ENCODE measurements at regions not wholly inside any gene's neighbourhood (a gene's known extent, or its start where the extent isn't known, plus 50 kb on each side); places are given as distances from the start of the nearest gene placed in this dataset.

DNA sequence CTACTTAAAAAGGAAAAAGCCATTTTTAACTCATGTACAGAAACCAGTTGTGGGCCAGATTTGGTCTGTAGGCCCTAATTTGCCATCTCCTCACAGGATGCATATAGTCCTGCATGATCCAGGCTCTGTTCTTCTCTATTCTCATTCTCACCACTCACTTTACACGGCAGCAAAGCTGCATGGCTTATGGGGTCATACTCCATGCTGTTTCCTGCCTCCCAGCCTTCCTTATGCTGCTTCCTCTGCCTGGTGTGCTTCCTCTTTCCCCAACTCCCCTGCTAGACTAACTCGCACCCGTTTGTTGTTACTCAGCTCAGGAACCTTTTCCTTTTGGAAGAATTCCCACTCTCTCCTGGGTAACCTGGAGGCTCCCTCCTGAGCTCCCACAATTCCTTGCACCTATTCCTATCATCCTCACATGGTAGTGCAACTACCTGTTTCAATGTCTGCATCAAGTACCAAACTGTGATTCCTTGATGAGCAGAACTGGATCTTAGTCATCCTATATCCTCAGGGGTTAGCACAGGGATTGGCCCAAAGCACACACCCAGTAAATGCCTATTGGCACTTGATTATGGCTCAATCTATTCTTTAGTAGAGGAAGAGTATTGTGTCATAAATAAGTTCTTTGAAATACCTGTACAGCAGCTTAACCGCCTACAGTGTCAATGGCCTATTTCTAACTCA, 172.1 kb upstream of the MITF start:
- DNase-seq, result no peak

DNA sequence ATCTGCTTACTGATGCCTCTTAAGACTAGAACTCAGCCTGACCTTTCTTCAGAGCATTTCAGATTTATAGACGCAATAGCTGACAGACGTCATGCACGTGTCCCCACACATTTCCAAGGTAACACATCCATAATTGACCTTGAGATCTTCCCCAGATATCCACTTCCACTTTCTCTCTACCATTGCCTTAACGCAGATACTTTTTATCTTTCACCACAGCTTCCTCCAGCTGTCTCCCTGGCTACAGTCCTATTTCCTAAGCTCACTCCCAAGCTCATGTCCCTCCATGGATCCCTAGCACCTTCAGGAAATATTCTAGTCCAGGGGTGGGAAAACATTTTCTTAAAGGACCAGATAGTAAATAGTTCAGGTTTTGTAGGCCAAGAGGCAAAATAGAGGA, 173.0 kb upstream of the MITF start:
- DNase-seq, result no peak

DNA sequence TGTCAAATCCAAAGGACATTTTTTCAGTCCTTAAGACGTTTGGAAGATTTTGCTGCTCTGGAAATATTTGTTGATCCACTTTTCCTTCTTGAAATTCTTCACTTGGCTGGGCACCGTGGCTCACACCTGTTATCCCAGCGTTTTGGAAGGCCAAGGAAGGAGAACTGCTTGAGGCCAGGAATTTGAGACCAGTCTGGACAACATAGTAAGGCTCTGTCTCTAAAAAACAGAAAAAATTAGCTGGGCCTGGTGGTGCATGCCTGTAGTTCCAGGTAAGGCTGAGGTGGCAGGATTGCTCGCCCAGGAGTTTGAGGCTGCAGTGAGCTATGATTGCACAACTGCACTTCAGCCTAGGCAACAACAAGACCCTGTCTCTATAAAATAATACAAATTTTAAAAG, 173.9 kb upstream of the MITF start:
- DNase-seq, result no peak

DNA sequence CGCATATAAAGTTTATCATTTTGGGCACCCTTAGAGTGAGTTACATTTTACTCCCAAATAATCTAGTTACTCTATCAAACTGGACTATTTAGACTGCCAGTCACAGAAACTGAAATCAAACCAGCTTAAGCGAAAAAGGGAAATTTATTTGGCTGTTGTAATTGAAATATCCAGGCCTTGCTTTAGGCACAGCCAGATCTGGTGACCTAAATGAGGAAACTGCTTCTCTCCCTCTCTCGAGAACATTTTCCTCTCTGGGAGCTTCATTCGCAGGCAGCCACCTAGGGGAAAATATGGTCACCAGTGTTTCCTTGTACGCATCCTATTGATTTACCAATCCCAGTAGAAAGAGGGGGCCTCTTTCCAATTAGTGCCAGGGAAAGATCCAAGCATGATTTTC, 175.3 kb upstream of the MITF start:
- DNase-seq, result no peak

DNA sequence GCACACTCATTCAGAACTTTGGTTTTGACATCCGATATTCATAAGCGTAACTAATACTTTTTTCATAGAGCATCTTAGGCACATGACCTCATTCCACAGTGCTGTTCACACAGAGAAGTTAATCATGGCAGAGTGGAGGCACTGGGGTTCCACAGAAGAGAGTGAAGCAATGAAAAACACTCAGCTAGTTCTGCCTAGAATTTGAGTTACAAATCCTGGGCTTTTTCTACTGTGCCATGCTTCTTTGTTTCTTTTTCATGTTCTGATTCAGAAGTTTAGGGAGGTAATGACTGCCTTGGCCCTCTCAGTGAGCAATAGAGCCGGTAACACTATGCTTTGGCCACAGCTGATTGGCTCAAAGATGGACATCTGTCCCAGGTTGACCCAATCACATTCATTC, 176.1 kb upstream of the MITF start:
- DNase-seq, result no peak

DNA sequence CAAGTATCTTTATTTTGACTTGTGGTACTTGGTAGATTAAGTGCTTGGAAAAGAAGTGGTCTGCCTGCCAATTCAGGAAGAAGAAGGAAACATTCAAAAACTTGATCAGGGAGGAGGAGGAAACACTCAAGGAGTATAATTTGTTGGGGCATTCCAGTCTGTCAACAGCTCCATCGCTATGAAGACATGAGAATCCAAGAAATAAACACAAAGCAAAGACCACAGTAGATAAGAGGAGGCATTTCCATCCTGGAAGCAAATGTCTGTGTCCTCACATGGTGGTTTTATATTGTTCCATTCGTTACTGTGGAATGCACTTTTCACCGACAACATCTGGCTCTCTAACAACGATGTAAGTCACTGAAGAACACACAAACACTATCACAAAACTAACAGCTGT, 176.1 kb upstream of the FRMD4B start:
- no peak for DNase-seq

DNA sequence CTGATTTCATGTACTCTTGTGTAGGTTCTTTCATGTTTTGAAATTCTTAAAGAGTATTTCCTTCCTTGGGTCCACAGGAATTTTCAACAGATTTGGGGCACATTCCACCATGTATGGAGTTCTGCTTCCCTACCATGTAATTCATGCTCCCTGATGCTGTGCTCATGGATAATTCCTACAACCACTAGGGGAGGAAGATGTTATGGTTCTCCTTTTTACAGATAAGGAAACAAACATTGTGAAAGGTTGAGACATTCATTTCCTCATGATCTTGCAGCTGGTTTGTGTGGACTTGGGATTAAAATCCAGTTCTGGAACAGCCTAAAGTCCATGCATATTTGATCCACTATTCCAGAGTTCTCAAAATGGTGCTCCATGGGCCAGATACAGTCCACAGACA, 174.9 kb upstream of the FRMD4B start:
- no peak for DNase-seq

DNA sequence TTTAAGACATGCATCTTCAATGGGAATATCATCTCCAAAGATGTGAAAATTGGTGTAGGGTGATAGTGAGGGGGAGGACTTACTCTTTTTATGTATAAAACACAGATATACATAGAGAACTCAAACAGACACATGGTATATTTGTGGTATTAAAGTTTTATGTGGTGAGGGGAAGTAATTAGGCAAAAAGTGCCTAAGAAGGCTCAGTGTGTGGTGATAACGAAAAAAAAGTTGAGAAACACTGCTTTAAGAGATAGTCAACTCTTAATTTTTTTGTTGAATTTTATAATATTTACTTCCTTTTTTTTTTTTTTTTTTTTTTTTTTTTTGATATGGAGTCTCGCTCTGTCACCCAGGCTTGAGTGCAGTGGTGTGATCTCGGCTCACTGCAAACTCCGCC, 174.2 kb upstream of the FRMD4B start:
- no peak for DNase-seq

DNA sequence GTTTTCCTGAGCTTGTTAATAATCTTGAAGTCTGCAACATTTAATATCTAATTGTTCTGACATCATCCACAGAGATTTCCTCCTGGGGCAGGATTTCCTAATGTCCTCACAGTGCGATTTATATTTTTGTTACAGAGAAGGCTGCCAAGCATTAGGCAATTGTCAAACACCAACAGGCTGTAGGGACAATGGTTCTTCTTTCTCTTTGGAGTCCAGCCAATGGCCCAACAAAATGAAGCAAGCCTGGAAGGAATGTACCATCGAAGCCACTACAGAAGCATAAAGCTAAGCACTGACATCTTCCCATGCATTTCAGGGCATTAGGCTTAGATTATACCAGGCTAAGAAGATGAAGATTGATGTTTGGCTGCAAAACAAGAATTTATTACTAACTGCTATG, 173.0 kb upstream of the FRMD4B start:
- no peak for DNase-seq

DNA sequence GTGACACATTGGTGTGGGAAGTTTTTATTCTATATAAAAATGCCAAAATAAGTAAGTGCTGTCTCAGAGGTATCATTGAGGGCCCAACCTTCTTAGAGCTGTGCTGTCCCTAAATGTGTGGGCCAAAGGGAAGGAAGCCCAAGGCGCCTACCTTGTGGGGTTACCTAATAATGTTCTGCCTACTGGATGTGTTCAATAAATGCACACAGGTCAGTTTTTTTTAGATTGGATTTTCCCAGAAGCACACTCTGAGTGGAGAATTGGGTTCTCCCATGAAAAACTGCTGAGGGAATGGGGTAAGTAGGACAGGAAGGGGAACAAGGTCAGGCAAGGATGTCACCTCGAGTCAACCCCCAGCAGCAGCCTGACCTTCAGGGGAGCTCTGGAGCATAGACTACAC, 168.7 kb upstream of the FRMD4B start:
- DNase-seq, result no peak

DNA sequence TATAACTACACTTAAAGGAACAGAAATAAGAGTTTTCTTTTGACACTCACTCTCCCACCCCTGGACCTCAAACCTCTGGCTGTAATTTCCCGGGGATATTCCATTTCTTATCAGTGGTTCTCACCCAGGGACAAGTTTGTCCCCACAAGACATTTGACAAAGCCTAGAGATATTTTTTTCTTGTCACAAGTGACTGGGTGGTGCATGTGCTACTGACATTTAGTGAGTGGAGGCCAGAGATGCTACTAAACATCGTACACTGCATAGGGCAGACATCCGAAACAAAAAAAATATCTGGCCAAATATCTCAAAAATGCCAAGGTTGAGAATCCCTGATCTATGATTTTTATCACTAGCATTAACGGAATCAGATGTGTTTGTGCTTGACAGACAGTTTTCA, 168.0 kb upstream of the FRMD4B start:
- no peak for DNase-seq

DNA sequence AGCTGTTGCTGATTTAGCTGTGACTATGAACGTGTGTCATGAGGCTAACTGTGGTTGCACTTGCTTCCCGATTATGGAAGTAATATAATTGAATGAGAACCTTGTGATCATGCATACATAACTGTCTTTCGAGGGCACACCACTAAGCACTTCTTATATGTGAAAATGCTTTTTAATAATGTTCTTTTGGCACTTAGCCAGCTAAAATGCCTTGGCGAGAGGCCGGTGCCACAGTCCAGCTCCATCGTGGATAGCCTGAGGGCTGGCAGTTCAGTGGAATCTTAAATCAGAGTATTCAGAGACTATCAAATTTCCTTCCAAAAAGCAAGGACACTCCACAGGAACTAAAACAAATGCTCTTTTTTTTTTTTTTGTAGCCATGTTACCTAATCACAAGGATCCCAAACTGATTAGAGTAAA, 161.6 kb upstream of the FRMD4B start:
- no peak for DNase-seq

DNA sequence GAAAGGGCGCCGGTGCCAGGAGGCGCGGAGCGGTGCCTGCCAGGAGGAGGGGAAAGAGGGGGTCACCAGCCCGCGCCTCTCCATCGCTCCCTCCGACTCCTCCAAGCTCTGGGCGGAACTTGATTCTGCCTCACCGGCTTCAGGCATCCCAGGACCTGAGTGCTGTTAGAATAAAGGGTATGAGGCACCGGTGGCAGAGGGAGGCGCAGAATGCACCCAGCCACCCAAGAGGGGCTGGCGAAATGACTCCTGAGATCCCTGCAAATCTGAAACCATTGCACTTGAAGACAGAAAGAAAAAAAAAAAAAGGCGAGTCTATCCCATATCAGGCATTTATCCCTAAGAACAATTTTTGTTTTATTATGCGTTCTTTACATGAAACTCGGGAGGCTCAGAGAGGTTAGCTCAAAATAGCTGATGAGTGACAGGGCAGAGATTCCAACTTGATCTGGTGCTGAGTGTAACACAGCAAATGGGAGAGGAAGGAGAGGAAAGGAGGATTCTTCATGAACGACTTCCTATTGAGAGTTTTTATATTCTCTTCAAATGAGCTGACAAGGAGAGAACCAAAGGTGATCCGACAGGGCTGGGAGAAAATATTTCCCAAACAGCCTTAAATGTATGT, 157.0 kb upstream of the FRMD4B start:
- no peak for DNase-seq

DNA sequence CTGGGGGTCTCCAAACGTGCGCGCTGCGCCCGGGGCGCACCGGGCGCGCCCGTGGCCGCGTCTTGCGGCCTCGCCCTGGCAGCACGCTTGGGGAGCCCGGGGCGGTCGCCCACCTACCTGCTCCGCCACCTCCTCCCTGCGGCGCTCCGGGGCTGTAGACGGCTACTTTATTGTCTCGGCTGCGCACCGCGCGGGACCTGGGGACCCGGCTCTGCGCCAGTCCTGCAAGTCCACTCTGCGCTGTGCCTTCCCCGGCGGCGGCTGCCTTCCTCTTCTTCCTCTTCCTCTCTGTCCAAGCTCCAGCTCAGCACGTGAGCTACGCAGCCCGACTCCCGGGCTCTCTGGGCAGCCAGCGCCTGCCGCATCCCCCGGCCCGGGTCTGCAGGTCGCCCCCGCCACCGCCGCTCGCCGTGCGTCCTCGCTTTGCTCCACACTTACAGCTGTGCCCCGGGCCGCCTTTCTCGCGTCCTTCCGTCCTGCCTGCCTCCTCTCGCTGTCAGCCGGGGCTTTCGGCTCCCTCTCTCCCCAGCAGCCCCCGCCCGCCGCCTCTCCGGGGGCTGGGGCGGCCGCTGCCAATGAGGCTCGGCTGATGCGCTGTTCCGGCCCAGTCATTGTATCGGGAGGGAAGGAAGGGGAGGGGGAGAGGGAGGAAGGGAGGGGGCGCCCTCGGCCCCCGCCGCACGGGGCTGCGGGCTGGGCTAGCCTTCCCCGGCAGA, 156.4 kb upstream of the FRMD4B start:
- DNase-seq, result no peak

DNA sequence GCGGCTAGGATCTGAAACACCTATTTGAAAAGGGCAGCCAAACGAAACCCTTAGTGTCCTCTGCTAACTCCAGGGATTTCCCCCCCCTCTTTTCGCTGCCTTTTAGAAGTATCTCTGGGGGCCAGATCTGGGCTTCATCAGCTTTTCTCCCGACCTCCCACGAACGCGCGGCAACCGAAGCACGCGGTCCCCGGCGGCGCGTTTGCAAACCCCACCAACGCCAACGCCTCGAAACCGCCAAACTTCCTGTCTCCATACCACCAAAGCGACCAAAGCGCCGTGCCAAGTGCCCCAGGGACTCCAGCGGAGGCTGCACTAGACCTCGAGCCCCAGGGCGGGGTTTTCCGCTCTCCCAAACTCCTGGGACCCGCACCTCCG, 155.8 kb upstream of the FRMD4B start:
- no peak for DNase-seq

DNA sequence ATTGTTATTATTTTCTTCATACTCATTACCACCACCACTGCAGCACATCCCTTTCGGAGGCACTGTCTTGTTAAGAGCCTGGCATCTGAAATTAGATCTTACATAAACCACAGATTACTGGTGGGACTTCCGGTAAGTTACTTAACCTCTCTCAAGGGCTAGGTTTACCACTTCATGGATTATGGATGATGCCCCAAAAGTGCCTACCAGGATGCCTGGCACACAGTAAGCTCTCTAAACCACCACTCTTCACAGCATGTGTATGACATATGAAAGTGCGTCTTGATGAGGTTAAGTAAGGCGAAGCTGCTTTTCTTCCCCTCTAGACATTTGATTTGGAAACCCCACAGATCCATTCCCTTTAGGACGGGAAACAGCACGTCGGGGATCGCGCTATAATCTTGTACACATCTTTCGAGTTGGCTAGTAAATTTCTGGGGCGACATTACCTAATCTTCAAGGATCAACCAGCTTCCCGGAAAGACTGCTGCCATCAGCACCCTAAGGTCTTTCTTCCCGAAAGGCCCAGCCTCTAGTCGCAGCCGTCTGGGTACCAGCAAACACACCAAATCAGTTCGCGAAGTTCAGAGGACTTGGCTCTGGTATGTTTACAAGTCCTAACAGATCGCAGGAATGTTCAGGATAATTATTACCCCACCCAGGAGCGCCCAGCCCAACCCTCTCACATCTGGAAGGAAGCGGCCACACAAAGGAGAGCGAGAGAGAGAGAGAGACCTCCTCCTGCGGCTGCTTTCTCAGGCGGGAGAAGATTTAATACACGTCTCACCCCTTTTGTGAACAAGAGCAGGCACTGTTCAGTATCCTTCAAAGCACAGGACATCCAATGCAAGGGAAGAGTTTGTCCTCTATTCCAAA, 155.1 kb upstream of the FRMD4B start:
- no peak for DNase-seq

DNA sequence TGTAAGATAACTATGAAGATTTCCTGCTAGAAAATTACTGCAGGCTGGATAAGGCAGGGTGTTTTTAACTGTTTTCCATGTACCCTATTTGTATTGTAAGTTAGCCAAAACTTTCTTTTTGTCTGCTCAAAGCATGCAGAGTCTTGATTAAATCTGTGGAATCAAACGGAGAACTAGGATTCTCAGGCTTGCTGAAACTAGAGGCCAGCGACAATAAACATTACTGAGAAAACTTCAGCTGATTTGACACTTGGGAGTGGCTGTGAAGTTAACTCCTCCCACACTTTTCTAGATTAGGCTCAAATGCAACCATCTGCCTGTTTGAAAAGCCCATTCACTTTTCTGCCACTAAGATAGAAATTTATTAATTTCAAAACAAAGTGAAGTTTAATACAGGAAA, 153.2 kb upstream of the FRMD4B start:
- no peak for DNase-seq

DNA sequence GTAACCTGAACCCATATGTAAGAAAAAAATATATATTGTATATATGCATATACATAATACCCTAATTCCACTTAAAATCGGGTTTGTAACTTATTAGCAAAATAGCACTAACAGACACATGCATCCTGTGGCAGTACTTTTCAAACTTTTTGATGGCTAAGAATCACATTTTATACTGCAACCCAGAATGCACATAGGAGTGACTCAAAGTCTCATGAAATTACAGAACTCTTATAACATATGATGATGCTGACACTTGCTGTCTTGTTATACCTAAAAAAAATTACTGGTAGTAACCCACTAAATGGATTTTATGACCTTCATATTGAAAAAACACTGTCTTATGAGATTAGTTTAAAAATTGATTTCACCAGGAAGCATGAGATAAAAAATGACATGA, 152.4 kb upstream of the FRMD4B start:
- DNase-seq, result no peak

DNA sequence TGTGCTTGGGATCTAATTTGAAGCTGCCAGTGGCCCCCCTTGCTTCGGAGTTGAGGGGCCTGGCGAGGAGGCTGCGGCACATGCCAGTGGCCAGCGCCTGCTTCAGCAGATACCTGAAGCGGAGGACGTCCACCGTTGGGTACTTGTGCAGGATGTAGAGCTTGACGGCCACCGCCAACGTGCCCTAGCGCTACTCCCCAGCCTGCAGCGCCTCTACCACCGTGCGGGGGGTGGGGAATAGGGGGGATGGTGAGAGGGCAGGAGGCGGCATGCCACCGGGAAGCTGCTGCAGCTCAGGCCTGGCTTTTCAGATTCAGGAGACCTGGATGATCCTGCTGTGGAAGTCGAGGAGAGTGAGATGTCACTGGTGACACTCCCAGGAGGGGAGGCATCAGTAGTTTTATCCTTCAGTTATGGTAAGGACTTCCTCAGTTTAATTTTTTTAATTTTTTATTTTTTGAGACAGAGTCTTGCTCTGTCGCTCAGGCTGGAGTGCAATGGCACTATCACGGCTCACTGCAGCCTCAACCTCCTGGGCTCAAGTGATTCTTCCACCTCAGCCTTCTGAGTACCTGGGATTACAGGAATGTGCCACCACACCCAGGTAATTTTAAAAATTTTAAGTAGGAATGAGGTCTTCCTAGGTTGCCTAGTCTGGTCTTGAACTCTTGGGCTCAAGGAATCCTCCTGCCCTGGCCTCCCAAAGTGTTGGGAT, 150.6 kb upstream of the FRMD4B start:
- no peak for DNase-seq

DNA sequence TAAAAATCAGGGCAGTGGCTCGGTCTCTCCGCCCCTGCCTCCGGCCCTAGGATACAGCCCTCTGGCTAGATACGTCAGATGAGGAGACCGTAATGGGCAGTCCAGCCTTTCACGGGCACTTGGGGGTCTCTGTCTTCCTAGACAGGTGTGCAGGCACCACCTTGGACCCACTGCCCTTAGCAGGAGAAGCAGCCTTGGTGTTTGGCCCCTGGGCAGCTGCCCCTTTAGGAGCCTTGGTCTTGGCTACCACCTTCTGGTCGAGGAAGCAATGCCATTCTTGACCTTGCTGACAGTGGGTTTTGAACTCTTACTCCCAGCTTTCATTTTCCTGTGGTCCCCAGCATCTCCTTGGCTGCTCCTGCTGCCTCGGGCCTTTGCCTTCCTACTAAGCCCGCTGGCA, 149.7 kb upstream of the FRMD4B start:
- no peak for DNase-seq

DNA sequence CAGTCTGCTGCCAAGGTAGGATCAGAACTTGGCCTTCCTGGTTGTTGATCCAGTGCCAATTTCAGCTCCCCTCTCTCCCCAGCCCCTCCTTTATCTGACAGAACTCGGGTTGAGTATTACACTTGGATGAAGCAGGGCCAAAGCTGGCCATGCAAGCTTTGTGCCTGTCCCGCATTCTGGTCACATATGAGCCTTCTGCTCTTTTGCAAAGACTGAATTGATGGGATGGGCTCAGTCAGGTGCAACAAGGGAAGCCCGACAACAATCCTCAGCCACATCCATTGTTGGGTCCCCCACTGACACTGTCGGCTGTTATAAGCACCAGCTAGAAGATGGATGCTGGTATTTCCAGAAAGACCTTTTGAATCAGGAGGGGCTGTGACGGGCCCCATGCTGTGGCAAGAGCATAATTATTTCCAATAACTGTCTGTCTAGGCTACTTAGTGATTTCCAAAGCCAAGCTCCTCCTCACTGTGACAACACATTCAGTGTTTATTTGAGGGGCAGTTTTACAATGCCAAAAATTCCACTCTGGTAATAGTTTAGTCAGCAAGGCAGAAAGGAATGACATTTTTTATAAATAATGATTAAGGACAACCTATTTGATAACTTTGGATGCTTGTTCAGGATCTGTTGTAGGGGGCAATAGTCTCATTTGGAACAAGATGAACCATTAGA, 146.8 kb upstream of the FRMD4B start:
- no peak for DNase-seq

Data from DMS 273 treated with DMSO at 0.1 percent for 48 hours (cell line).